Ovary (tissue), 3 donors: ENCODE measurements at regions not wholly inside any gene's neighbourhood (a gene's known extent, or its start where the extent isn't known, plus 50 kb on each side); places are given as distances from the start of the nearest gene placed in this dataset.

Experiments used
- POLR2A ChIP-seq: fragments of 450-650 bp; IDR thresholded peaks from one replicate; pipeline ENCODE4 v1.6.1; 2017; ENCODE audit warnings: antibody characterized with exemption, mild to moderate bottlenecking, moderate library complexity
- TF ChIP-seq, protein P1 (sequence below), 3 donors: fragments of 450-650 bp in 2 of 3; fragments of 200-600 bp in 1 of 3; IDR thresholded peaks; one replicate each; pipeline versions ENCODE4 v1.5.1 to v1.8.0; 2016 to 2022; ENCODE audit warnings: antibody characterized with exemption in 3 of 3, mild to moderate bottlenecking in 1 of 3
- donor health status: DM: no; HTN: no; CAD: no.

DNA sequence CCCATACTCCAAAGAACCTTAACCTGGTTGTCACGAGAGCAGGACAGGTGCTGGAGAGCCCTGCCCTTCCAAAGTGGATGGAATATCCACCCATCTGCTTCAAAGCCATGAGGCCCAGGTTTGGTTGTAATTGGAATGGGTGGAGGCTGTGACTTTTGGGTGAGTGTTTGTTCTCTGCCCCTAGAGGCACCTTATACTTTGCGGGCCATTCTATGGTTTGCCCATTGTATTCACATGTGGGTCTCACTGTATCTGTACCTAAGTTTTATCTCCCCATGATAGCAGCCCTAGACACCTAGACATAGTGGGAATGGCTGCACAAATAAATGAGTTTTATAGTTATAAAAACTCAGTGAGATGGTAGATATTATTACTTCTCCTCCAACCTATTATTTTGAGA lies 67.1 kb upstream of the NAA20 start:
- TF ChIP-seq, protein P1, sequence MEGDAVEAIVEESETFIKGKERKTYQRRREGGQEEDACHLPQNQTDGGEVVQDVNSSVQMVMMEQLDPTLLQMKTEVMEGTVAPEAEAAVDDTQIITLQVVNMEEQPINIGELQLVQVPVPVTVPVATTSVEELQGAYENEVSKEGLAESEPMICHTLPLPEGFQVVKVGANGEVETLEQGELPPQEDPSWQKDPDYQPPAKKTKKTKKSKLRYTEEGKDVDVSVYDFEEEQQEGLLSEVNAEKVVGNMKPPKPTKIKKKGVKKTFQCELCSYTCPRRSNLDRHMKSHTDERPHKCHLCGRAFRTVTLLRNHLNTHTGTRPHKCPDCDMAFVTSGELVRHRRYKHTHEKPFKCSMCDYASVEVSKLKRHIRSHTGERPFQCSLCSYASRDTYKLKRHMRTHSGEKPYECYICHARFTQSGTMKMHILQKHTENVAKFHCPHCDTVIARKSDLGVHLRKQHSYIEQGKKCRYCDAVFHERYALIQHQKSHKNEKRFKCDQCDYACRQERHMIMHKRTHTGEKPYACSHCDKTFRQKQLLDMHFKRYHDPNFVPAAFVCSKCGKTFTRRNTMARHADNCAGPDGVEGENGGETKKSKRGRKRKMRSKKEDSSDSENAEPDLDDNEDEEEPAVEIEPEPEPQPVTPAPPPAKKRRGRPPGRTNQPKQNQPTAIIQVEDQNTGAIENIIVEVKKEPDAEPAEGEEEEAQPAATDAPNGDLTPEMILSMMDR (IDR thresholded peaks at IDR 0.05) = no peak
- no peak for TF ChIP-seq POLR2A
